GM23248 (cell line): ENCODE measurements at regions not wholly inside any gene's neighbourhood (a gene's known extent, or its start where the extent isn't known, plus 50 kb on each side); places are given as distances from the start of the nearest gene placed in this dataset.

ENCODE experiments used
- EZH2 ChIP-seq: fragments of 200-600 bp; sonication (generic); IDR thresholded peaks from 2 replicates; pipeline ENCODE4 v1.6.1; 2018; ENCODE audit warnings: antibody characterized with exemption, mild to moderate bottlenecking; ENCODE audit not compliant: insufficient read depth, poor library complexity, severe bottlenecking
- EZH2phosphoT487 ChIP-seq: fragments of 200-600 bp; sonication (generic); IDR thresholded peaks from 2 replicates; pipeline ENCODE4 v1.6.1; 2018; ENCODE audit warnings: antibody characterized with exemption, moderate library complexity, mild to moderate bottlenecking, low read depth; ENCODE audit not compliant: insufficient read depth

GRCh38 chr19:28326746-28327145 is 886.2 kb downstream of the UQCRFS1 start:
- no peak for TF ChIP-seq EZH2
- TF ChIP-seq EZH2phosphoT487 = no peak
